HG03196 (cell line): ENCODE measurements at regions not wholly inside any gene's neighbourhood (a gene's known extent, or its start where the extent isn't known, plus 50 kb on each side); places are given as distances from the start of the nearest gene placed in this dataset.
"Not testable (repeated sequence)": the region's sequence is repeated elsewhere in the genome, so short reads cannot be mapped to it uniquely, and the experiment has no call there.

Experiments
- ATAC-seq: cut with Tn5 transposase; IDR thresholded peaks from one replicate; pipeline ENCODE4 v1.9.1; 2021; ENCODE audit not compliant: unreplicated experiment

GRCh38 chr4:85153221-85153620, 186.7 kb upstream of the WDFY3 start:
- no peak for ATAC-seq

- no peak for ATAC-seq
Observed at GRCh38 chr4:85154591-85154990, 188.1 kb upstream of the WDFY3 start.

DNA sequence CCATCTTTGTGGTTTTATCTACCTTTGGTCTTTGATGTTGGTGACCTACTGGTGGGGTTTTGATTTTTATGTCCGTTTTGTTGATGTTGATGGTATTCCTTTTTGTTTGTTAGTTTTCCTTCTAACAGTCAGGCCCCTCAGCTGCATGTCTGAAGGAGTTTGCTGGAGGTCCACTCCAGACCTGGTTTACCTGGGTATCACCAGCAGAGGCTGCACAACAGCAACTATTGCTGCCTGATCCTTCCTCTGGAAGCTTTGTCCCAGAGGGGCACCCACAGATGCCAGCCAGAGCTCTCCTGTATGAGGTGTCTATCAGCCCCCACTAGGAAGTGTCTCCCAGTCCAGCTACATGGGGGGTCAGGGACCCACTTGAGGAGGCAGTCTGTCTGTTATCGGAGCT, 199.3 kb upstream of the WDFY3 start:
- no peak for ATAC-seq

GRCh38 chr4:85166318-85166717, 199.8 kb upstream of the WDFY3 start:
- no peak for ATAC-seq

GRCh38 chr4:85168234-85168834, 201.8 kb upstream of the WDFY3 start:
- ATAC-seq: no peak

GRCh38 chr4:85170241-85170640, 203.8 kb upstream of the WDFY3 start:
- ATAC-seq: no peak

DNA sequence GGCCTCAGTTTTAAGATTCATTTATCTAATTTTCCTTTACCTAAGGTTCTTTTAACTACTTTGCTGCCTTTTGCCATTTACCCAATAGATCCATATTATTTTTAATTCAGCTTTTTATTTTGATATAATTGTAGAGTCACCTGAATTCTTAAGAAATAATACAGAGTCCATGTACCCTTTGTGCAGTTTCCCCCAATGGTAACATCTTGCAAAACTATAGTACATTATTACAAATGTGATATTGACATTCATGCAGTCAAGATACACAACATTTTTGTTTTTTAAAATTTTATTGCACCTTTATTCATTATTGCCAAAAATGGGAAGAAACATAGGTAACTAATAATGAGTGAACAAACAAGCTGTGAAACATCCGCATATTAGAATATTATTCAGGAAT, 208.7 kb upstream of the WDFY3 start:
- ATAC-seq: no peak

- no peak for ATAC-seq
Observed at GRCh38 chr4:85177092-85177491, 210.6 kb upstream of the WDFY3 start.

- no peak for ATAC-seq
Observed at GRCh38 chr4:85177679-85178078, 211.2 kb upstream of the WDFY3 start.

DNA sequence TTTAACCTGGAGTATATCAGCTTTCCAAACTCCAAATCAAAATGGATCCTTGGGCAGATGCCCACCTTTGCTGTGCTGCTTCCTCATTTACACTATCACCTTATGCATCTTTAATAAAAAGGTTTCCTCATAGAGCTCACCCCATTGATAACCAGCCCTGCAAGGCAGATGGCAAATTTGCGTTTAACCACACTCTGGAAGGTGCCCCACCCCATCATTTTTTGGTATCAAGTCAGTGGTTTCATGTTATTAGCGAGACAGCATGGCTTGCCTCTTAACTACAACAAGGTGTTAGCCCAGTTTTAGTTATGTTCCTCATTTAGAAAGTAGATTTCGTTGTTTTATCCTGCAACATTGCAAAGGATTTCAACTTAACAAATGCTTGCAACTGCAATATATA, 214.0 kb upstream of the WDFY3 start:
- ATAC-seq: no peak

DNA sequence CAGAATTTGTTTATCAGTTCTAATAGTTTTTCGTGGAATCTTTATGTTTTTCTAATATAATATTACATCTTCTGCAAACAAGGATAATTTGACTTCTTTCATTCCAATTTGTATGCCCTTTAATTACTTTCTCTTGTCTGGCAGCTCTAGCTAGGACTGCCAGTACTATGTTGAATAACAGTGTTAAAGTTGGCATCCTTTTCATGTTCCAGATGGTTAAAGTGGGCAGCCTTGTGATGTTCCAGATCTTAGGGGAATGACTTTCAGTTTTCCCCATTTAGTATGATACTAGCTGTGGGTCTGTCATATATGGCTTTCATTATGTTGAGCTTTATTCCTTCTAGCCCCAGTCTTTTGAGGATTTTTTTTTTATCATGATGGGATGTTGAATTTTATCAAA, 220.6 kb upstream of the WDFY3 start:
- ATAC-seq: no peak

DNA sequence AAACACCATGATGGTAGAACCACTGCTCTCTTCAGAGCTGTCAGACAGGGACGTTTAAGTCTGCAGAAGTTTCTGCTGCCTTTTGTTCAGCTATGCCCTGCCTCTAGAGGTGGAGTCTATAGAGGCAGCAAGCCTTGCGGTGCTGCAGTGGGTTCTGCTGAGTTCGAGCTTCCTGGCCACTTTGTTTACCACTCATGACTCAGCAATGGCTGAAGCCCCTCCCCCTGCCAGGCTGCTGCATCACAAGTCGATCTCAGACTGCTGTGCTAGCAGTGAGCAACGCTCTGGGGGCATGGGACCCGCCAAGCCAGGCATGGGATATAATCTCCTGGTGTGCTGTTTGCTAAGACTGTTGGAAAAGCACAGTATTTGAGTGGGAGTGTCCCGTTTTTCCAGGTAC, 229.5 kb upstream of the WDFY3 start:
- not testable (repeated sequence) for ATAC-seq

DNA sequence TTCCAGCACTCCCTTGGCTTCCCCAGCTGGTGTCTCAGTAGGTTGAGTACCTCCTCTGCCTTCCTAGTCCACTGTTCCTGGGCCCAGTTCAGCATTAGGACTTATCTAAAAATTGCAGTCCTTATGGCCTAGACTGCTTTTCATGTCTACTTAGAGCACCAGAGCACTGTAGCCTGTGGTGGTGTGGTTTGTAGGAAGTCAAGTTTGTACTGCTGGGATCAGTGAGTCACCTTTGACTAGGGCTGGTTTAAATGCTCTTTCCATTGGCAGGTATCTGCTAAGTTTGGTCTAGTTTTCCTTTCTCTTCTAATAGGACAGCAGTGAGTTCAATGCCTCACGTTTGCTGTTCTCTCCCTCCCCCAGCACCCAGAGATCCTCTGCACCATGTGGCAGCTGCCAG, 233.6 kb upstream of the WDFY3 start:
- no peak for ATAC-seq

- no peak for ATAC-seq
Observed at GRCh38 chr4:85209161-85209560, 242.7 kb upstream of the WDFY3 start.

DNA sequence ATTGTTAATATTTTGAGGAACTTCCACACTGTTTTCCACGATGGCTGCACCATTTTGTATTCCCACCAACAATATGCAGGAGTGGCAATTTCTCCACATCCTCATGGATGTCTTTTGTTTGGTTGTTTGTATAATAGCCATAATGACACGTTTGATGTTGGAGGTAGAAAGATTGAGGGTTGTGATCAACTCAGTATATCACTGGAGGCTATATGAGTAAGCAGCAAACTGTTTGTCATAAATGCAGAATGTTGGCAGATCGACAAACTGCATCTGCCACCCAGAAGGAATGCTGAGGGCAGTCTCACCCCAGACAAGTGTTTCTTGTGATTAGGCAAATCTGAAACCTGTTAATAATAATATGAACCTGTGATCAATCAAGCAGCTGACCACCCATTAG, 243.9 kb upstream of the WDFY3 start:
- ATAC-seq: no peak

GRCh38 chr4:85216571-85216970, 250.1 kb upstream of the WDFY3 start:
- ATAC-seq: not testable (repeated sequence)

DNA sequence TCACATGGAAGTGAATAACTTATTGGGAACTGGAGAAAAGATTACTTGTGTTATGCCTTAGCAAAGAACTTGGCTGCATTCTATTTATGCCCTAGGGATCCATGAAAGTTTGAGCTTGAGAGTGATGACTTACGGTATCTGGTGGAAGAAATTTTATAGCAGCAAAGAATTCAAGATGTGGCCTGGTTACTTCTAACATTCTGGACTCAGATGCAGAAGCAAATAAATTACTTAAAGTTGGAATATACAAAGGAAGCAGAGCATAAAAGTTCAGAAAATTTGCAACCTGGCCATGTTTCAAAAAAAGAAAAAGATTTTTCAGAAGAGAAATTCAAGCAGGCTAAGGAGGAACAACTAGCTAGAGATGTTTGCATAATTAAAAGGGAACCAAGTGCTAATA, 252.3 kb upstream of the WDFY3 start:
- no peak for ATAC-seq

DNA sequence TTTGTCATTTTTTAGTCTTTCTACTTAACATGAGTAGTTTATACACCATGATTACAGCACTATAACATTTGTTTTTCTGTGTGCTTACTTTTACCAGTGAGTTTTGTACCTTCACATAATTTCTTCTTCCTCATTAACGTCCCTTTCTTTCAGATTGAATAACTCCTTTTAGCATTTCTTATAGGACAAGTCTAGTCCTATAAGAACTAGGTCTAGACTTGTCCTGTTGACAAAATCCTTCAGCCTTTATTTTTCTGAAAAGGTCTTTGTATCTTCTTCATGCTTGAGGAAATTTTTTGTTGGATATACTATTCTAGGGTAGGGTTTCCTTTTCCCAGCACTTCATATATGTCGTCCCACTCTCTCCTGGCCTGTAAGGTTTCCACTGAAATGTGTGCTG, 253.3 kb upstream of the ARHGAP24 start:
- ATAC-seq: no peak

- ATAC-seq: no peak
Observed at GRCh38 chr4:85222561-85222960, 252.4 kb upstream of the ARHGAP24 start.

GRCh38 chr4:85228264-85228663, 246.7 kb upstream of the ARHGAP24 start:
- ATAC-seq: no peak

DNA sequence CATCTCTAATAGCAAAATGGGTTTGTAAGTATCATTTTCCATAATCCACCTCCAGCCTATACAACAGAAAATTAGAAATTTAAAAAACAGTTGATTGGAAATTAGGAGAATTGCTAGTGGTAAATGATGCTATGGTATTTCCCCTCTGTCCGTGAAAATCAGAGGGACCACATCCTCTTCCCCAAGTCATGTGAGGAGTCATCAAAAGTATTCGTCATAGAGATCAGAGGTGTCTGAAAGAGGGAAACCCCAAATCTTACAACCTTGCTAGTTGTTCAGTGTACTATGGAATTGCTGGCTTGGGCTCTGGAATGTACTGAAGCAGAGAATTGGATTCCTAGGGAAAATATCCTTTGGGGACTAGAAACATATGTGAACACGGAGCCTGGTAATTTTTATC, 241.4 kb upstream of the ARHGAP24 start:
- ATAC-seq: no peak

GRCh38 chr4:85243857-85244256, 231.1 kb upstream of the ARHGAP24 start:
- no peak for ATAC-seq

DNA sequence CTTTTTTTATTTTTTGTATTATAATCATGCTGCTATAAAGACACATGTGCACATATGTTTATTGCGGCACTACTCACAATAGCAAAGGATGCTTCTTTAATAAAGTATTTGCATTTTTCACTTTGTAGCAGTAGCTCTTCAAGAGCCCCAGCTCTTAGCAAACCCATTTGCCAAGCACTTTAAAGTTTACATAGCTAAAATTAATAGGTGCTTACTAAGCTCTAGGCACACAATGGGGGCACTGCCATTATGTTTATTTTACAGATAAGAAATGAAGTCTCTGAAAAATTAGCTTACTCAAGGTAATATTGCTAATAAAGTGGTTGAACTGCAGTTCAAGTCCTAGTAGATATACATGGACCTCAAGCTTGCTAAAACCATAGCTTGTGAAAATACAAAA, 230.3 kb upstream of the ARHGAP24 start:
- no peak for ATAC-seq

- no peak for ATAC-seq
Observed at GRCh38 chr4:85246055-85246454, 228.9 kb upstream of the ARHGAP24 start.
